CD4-positive, alpha-beta memory T cell (primary cell): ENCODE measurements at regions not wholly inside any gene's neighbourhood (a gene's known extent, or its start where the extent isn't known, plus 50 kb on each side); places are given as distances from the start of the nearest gene placed in this dataset.

Source experiments
- CTCF ChIA-PET: fragments of 350-600 bp; sonication (Branson Sonifier 250); formaldehyde crosslinking; loops from one replicate; lab custom pipeline; 2021; ENCODE audit warnings: inconsistent platforms; ENCODE audit not compliant: partially characterized antibody; lab: Charles Lee
- POLR2A ChIA-PET: fragments of 350-600 bp; sonication (Branson Sonifier 250); formaldehyde crosslinking; loops from one replicate; lab custom pipeline; 2021; ENCODE audit not compliant: partially characterized antibody; lab: Charles Lee
- DNase-seq, 5 donors: peaks; one replicate each; pipeline versions ENCODE4 v3.0.0 to v3.0.0-alpha.2; 2020 to 2022; ENCODE audit warnings: mixed read lengths in 1 of 5
- H3K27ac ChIP-seq: one replicate; pipeline ENCODE4 v1.7.0; 2013; ENCODE audit warnings: low read depth, low read length
- H3K27me3 ChIP-seq: 2 replicates; pipeline ENCODE4 v1.7.0; 2013; ENCODE audit warnings: mild to moderate bottlenecking, low read length, moderate library complexity; ENCODE audit not compliant: insufficient read depth
- H3K36me3 ChIP-seq: 2 replicates; pipeline ENCODE4 v1.7.0; 2013; ENCODE audit warnings: mild to moderate bottlenecking, low read length, moderate library complexity; ENCODE audit not compliant: insufficient read depth
- H3K4me1 ChIP-seq: 2 replicates; pipeline ENCODE4 v1.7.0; 2013; ENCODE audit warnings: mild to moderate bottlenecking, low read length, moderate library complexity; ENCODE audit not compliant: insufficient read depth
- H3K4me3 ChIP-seq, 2 donors: one replicate each; pipeline ENCODE4 v1.7.0; 2013; ENCODE audit warnings: low read length in 2 of 2, mild to moderate bottlenecking in 1 of 2
- H3K9me3 ChIP-seq, 2 donors: one replicate each; pipeline ENCODE4 v1.7.0; 2013; ENCODE audit warnings: low read length in 2 of 2, control low read depth in 1 of 2; ENCODE audit not compliant: control insufficient read depth in 1 of 2
- H3K27ac Mint-ChIP-seq, 7 donors: one replicate each; pipeline ENCODE4 v1.8.0; 2020 to 2021; ENCODE audit warnings: mixed read lengths in 7 of 7, mild to moderate bottlenecking in 6 of 7, inconsistent platforms in 3 of 7, moderate library complexity in 3 of 7
- H3K27me3 Mint-ChIP-seq, 2 donors: one replicate each; pipeline ENCODE4 v1.8.0; 2020 to 2021; ENCODE audit warnings: mixed read lengths in 2 of 2
- H3K36me3 Mint-ChIP-seq, 2 donors: one replicate each; pipeline ENCODE4 v1.8.0; 2020 to 2021; ENCODE audit warnings: mixed read lengths in 2 of 2, inconsistent platforms in 1 of 2, mild to moderate bottlenecking in 1 of 2
- H3K4me1 Mint-ChIP-seq, 4 donors: one replicate each; pipeline ENCODE4 v1.8.0; 2020 to 2021; ENCODE audit warnings: mixed read lengths in 4 of 4, mild to moderate bottlenecking in 1 of 4
- H3K4me3 Mint-ChIP-seq, 8 donors: one replicate each; pipeline ENCODE4 v1.8.0; 2020 to 2021; ENCODE audit warnings: mixed read lengths in 8 of 8, mild to moderate bottlenecking in 7 of 8, moderate library complexity in 6 of 8, inconsistent platforms in 3 of 8
- H3K9me3 Mint-ChIP-seq, 8 donors: one replicate each; pipeline ENCODE4 v1.8.0; 2020 to 2021; ENCODE audit warnings: mixed read lengths in 8 of 8, mild to moderate bottlenecking in 5 of 8, inconsistent platforms in 3 of 8, moderate library complexity in 1 of 8
- intact Hi-C: fragments of 100-400 bp; cut with micrococcal nuclease; formaldehyde crosslinking; loops from one replicate; pipeline ENCODE4 v1.15.1; 2023

GRCh38 chr18:25557011-25557410 lies 205.0 kb upstream of the ZNF521 start:
- no peaks in the 10 kb centered on the region for H3K4me1 Mint-ChIP-seq
- H3K9me3 ChIP-seq = no peaks in the 10 kb centered on the region
- no peaks in the 10 kb centered on the region for H3K27me3 Mint-ChIP-seq
- no peak overlapping the region for H3K4me3 Mint-ChIP-seq
- DNase-seq = no peak
- no peak overlapping the region for H3K4me3 ChIP-seq
- no peaks in the 10 kb centered on the region for H3K36me3 ChIP-seq
- H3K27ac Mint-ChIP-seq = no peak overlapping the region
- ChIA-PET POLR2A (no interaction called here), CTCF (interaction anchor here (1.1 kb wide), 1 partner anchor 155 kb away, joined by 4 read pairs; no protein-coding TSS in a partner anchor)
- no peaks in the 10 kb centered on the region for H3K27me3 ChIP-seq
- no peaks in the 10 kb centered on the region for H3K4me1 ChIP-seq
- no peaks in the 10 kb centered on the region for H3K36me3 Mint-ChIP-seq
- no peak overlapping the region for H3K27ac ChIP-seq
- intact Hi-C loops = no loop called here
- H3K9me3 Mint-ChIP-seq = peaks cover 0 to 2% (median 0%) of the 10 kb centered on the region in 8 donors

GRCh38 chr18:25553631-25554263 lies 201.8 kb upstream of the ZNF521 start:
- no peak for DNase-seq
- ChIA-PET CTCF (no interaction called here), POLR2A (no interaction called here)
- H3K27me3 ChIP-seq = no peaks in the 10 kb centered on the region
- no peak overlapping the region for H3K4me3 ChIP-seq
- Mint-ChIP-seq H3K27me3 (no peaks in the 10 kb centered on the region), H3K9me3 (peaks cover 0 to 6% (median 3%) of the 10 kb centered on the region in 8 donors), H3K27ac (no peak overlapping the region), H3K4me1 (no peaks in the 10 kb centered on the region), H3K4me3 (no peak overlapping the region), H3K36me3 (no peaks in the 10 kb centered on the region)
- intact Hi-C loops = no loop called here
- no peak overlapping the region for H3K27ac ChIP-seq
- H3K4me1 ChIP-seq = no peaks in the 10 kb centered on the region
- no peaks in the 10 kb centered on the region for H3K36me3 ChIP-seq
- H3K9me3 ChIP-seq = no peaks in the 10 kb centered on the region

- no peaks in the 10 kb centered on the region for H3K36me3 ChIP-seq
- CTCF ChIA-PET = no interaction called here
- Mint-ChIP-seq H3K27me3 (no peaks in the 10 kb centered on the region), H3K4me3 (no peak overlapping the region), H3K27ac (no peak overlapping the region), H3K36me3 (no peaks in the 10 kb centered on the region), H3K4me1 (no peaks in the 10 kb centered on the region), H3K9me3 (peaks cover 2 to 12% (median 8%) of the 10 kb centered on the region in 8 donors)
- intact Hi-C loops = no loop called here
- H3K27ac ChIP-seq = no peak overlapping the region
- no peaks in the 10 kb centered on the region for H3K4me1 ChIP-seq
- no peaks in the 10 kb centered on the region for H3K27me3 ChIP-seq
- POLR2A ChIA-PET = no interaction called here
- DNase-seq = no peak
- no peaks in the 10 kb centered on the region for H3K9me3 ChIP-seq
- no peak overlapping the region for H3K4me3 ChIP-seq
These were observed 192.8 kb upstream of the ZNF521 start for GRCh38 chr18:25544546-25545287.

GRCh38 chr18:25538175-25538922 lies 186.4 kb upstream of the ZNF521 start:
- intact Hi-C loops = no loop called here
- Histone ChIP-seq H3K36me3 (no peaks in the 10 kb centered on the region), H3K4me1 (no peaks in the 10 kb centered on the region), H3K27me3 (no peaks in the 10 kb centered on the region), H3K9me3 (no peaks in the 10 kb centered on the region), H3K4me3 (no peak overlapping the region), H3K27ac (no peak overlapping the region)
- no peak for DNase-seq
- H3K27ac Mint-ChIP-seq = no peak overlapping the region
- ChIA-PET CTCF (no interaction called here), POLR2A (no interaction called here)
- H3K4me1 Mint-ChIP-seq = no peaks in the 10 kb centered on the region
- H3K36me3 Mint-ChIP-seq = no peaks in the 10 kb centered on the region
- no peak overlapping the region for H3K4me3 Mint-ChIP-seq
- H3K9me3 Mint-ChIP-seq = peaks cover 0 to 7% (median 0%) of the 10 kb centered on the region in 8 donors
- H3K27me3 Mint-ChIP-seq = no peaks in the 10 kb centered on the region

- H3K27me3 Mint-ChIP-seq = no peaks in the 10 kb centered on the region
These were observed 183.5 kb upstream of the ZNF521 start for GRCh38 chr18:25535495-25535894.

GRCh38 chr18:25534401-25534800 lies 182.4 kb upstream of the ZNF521 start:
- H3K36me3 Mint-ChIP-seq = no peaks in the 10 kb centered on the region

More at GRCh38 chr18:25535495-25535894, 183.5 kb upstream of the ZNF521 start:
- POLR2A ChIA-PET = no interaction called here
- Mint-ChIP-seq H3K9me3 (peaks cover 0 to 7% (median 1%) of the 10 kb centered on the region in 8 donors), H3K4me3 (no peak overlapping the region), H3K27ac (no peak overlapping the region), H3K4me1 (no peaks in the 10 kb centered on the region), H3K36me3 (no peaks in the 10 kb centered on the region)
- CTCF ChIA-PET = no interaction called here
- H3K27ac ChIP-seq = no peak overlapping the region
- no peak overlapping the region for H3K4me3 ChIP-seq
- no peak for DNase-seq
- H3K9me3 ChIP-seq = no peaks in the 10 kb centered on the region
- H3K36me3 ChIP-seq = no peaks in the 10 kb centered on the region
- intact Hi-C loops = no loop called here
- H3K27me3 ChIP-seq = no peaks in the 10 kb centered on the region
- no peaks in the 10 kb centered on the region for H3K4me1 ChIP-seq

GRCh38 chr18:25533218-25533617 lies 181.3 kb upstream of the ZNF521 start:
- Histone ChIP-seq H3K36me3 (no peaks in the 10 kb centered on the region), H3K9me3 (no peaks in the 10 kb centered on the region), H3K4me3 (no peak overlapping the region), H3K27ac (no peak overlapping the region), H3K27me3 (no peaks in the 10 kb centered on the region), H3K4me1 (no peaks in the 10 kb centered on the region)
- DNase-seq = no peak
- peaks cover 0 to 7% (median 1%) of the 10 kb centered on the region in 8 donors for H3K9me3 Mint-ChIP-seq
- no peaks in the 10 kb centered on the region for H3K4me1 Mint-ChIP-seq
- CTCF ChIA-PET = no interaction called here
- H3K36me3 Mint-ChIP-seq = no peaks in the 10 kb centered on the region
- peaks cover 0 to 3% of the 10 kb centered on the region in 2 donors for H3K27me3 Mint-ChIP-seq
- intact Hi-C loops = no loop called here
- POLR2A ChIA-PET = no interaction called here
- H3K27ac Mint-ChIP-seq = no peak overlapping the region
- no peak overlapping the region for H3K4me3 Mint-ChIP-seq

More at GRCh38 chr18:25534401-25534800, 182.4 kb upstream of the ZNF521 start:
- no peaks in the 10 kb centered on the region for H3K4me1 ChIP-seq
- intact Hi-C loops = no loop called here
- POLR2A ChIA-PET = no interaction called here
- H3K9me3 ChIP-seq = no peaks in the 10 kb centered on the region
- no peaks in the 10 kb centered on the region for H3K36me3 ChIP-seq
- Mint-ChIP-seq H3K27ac (no peak overlapping the region), H3K9me3 (peaks cover 0 to 7% (median 1%) of the 10 kb centered on the region in 8 donors), H3K4me1 (no peaks in the 10 kb centered on the region), H3K4me3 (no peak overlapping the region), H3K27me3 (no peaks in the 10 kb centered on the region)
- CTCF ChIA-PET = no interaction called here
- DNase-seq = no peak
- H3K27ac ChIP-seq = no peak overlapping the region
- no peaks in the 10 kb centered on the region for H3K27me3 ChIP-seq
- no peak overlapping the region for H3K4me3 ChIP-seq
